ENCODE measurements at regions not wholly inside any gene's neighbourhood (a gene's known extent, or its start where the extent isn't known, plus 50 kb on each side); places are given as distances from the start of the nearest gene placed in this dataset.

GRCh38 chr12:25710128-25710527 is 157.0 kb upstream of the LMNTD1 start:
- TF ChIP-seq, protein P1, sequence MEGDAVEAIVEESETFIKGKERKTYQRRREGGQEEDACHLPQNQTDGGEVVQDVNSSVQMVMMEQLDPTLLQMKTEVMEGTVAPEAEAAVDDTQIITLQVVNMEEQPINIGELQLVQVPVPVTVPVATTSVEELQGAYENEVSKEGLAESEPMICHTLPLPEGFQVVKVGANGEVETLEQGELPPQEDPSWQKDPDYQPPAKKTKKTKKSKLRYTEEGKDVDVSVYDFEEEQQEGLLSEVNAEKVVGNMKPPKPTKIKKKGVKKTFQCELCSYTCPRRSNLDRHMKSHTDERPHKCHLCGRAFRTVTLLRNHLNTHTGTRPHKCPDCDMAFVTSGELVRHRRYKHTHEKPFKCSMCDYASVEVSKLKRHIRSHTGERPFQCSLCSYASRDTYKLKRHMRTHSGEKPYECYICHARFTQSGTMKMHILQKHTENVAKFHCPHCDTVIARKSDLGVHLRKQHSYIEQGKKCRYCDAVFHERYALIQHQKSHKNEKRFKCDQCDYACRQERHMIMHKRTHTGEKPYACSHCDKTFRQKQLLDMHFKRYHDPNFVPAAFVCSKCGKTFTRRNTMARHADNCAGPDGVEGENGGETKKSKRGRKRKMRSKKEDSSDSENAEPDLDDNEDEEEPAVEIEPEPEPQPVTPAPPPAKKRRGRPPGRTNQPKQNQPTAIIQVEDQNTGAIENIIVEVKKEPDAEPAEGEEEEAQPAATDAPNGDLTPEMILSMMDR (IDR thresholded peaks at IDR 0.05), result no peak
- no peak for TF ChIP-seq POLR2AphosphoS5 (IDR thresholded peaks at IDR 0.05)

Measured in esophagus muscularis mucosa (tissue), 3 donors.